Embryonic facial prominence (tissue), 1 donor: ENCODE measurements at regions not wholly inside any gene's neighbourhood (a gene's known extent, or its start where the extent isn't known, plus 50 kb on each side); places are given as distances from the start of the nearest gene placed in this dataset.
"Not testable (repeated sequence)": the region's sequence is repeated elsewhere in the genome, so short reads cannot be mapped to it uniquely, and the experiment has no call there.

ENCODE experiments used
- DNase-seq: peaks from one replicate; pipeline ENCODE4 v3.0.0-alpha.2; 2016; ENCODE audit errors: extremely low spot score

GRCh38 chr18:65671621-65672415 lies 79.0 kb upstream of the CDH7 start:
- DNase-seq, result no peak

GRCh38 chr18:65670145-65670544 lies 80.7 kb upstream of the CDH7 start:
- not testable (repeated sequence) for DNase-seq

GRCh38 chr18:65661391-65661790 lies 89.4 kb upstream of the CDH7 start:
- no peak for DNase-seq

- no peak for DNase-seq
Observed at GRCh38 chr18:65659912-65660311, 90.9 kb upstream of the CDH7 start.

GRCh38 chr18:65659312-65659711 lies 91.5 kb upstream of the CDH7 start:
- DNase-seq, result no peak

GRCh38 chr18:65651192-65651591 lies 99.6 kb upstream of the CDH7 start:
- DNase-seq, result no peak

GRCh38 chr18:65632236-65632635 lies 118.6 kb upstream of the CDH7 start:
- no peak for DNase-seq

- DNase-seq, result no peak
Observed at GRCh38 chr18:65631766-65632165, 119.0 kb upstream of the CDH7 start.

GRCh38 chr18:65628390-65628789 lies 122.4 kb upstream of the CDH7 start:
- no peak for DNase-seq

- DNase-seq, result no peak
Observed at GRCh38 chr18:65623676-65624075, 127.1 kb upstream of the CDH7 start.

GRCh38 chr18:65622436-65622835 lies 128.4 kb upstream of the CDH7 start:
- no peak for DNase-seq

GRCh38 chr18:65620076-65620696 lies 130.6 kb upstream of the CDH7 start:
- DNase-seq, result no peak

- DNase-seq, result no peak
Observed at GRCh38 chr18:65610939-65611338, 139.9 kb upstream of the CDH7 start.

- DNase-seq, result no peak
Observed at GRCh38 chr18:65608471-65608870, 142.3 kb upstream of the CDH7 start.

GRCh38 chr18:65607161-65607560 lies 143.7 kb upstream of the CDH7 start:
- no peak for DNase-seq

GRCh38 chr18:65606551-65607130 lies 144.2 kb upstream of the CDH7 start:
- no peak for DNase-seq

GRCh38 chr18:65605352-65605751 lies 145.5 kb upstream of the CDH7 start:
- DNase-seq, result not testable (repeated sequence)

- no peak for DNase-seq
Observed at GRCh38 chr18:65601775-65602174, 149.0 kb upstream of the CDH7 start.

GRCh38 chr18:65592435-65592834 lies 158.4 kb upstream of the CDH7 start:
- no peak for DNase-seq

GRCh38 chr18:65587491-65587890 lies 163.3 kb upstream of the CDH7 start:
- no peak for DNase-seq

GRCh38 chr18:65582094-65582493 lies 168.7 kb upstream of the CDH7 start:
- not testable (repeated sequence) for DNase-seq

GRCh38 chr18:65568866-65569265 lies 181.9 kb upstream of the CDH7 start:
- no peak for DNase-seq

GRCh38 chr18:65567372-65567771 lies 183.4 kb upstream of the CDH7 start:
- DNase-seq, result no peak
